ENCODE measurements at regions not wholly inside any gene's neighbourhood (a gene's known extent, or its start where the extent isn't known, plus 50 kb on each side); places are given as distances from the start of the nearest gene placed in this dataset.

GRCh38 chr21:35583566-35584216 is 476.6 kb downstream of the SETD4 start:
- TF ChIP-seq CTCF (conservative IDR thresholded peaks at IDR 0.05): no peak
- Mint-ChIP-seq H3K9me3 (no peaks in the 10 kb centered on the region), H3K27me3 (ENCODE audit: low read depth) (no peaks in the 10 kb centered on the region), H3K36me3 (ENCODE audit: low read depth) (no peaks in the 10 kb centered on the region), H3K4me3 (no peak overlapping the region), H3K27ac (ENCODE audit: unreplicated experiment) (no peak overlapping the region), H3K4me1 (peaks cover 46% of the 10 kb centered on the region)
- no peak for DNase-seq (ENCODE audit: low read depth, low spot score)

GRCh38 chr21:35582731-35583130 is 477.6 kb downstream of the SETD4 start:
- no peak for TF ChIP-seq CTCF (conservative IDR thresholded peaks at IDR 0.05)
- Mint-ChIP-seq H3K4me1 (peaks cover 51% of the 10 kb centered on the region), H3K9me3 (no peaks in the 10 kb centered on the region), H3K27ac (ENCODE audit: unreplicated experiment) (no peak overlapping the region), H3K36me3 (ENCODE audit: low read depth) (no peaks in the 10 kb centered on the region), H3K27me3 (ENCODE audit: low read depth) (no peaks in the 10 kb centered on the region), H3K4me3 (no peak overlapping the region)
- no peak for DNase-seq (ENCODE audit: low read depth, low spot score)

- Mint-ChIP-seq H3K4me1 (peaks cover 55% of the 10 kb centered on the region), H3K27me3 (ENCODE audit: low read depth) (no peaks in the 10 kb centered on the region), H3K9me3 (no peaks in the 10 kb centered on the region), H3K27ac (ENCODE audit: unreplicated experiment) (peak overlapping the region; percentile 69), H3K4me3 (no peak overlapping the region), H3K36me3 (ENCODE audit: low read depth) (no peaks in the 10 kb centered on the region)
- TF ChIP-seq CTCF (conservative IDR thresholded peaks at IDR 0.05): no peak
- DNase-seq (ENCODE audit: low read depth, low spot score): no peak
These were observed 478.7 kb downstream of the SETD4 start for GRCh38 chr21:35581640-35582039.

- no peaks in the 10 kb centered on the region for H3K27me3 Mint-ChIP-seq (ENCODE audit: low read depth)
- DNase-seq (ENCODE audit: low read depth, low spot score): no peak
- H3K27ac Mint-ChIP-seq (ENCODE audit: unreplicated experiment): no peak overlapping the region
- peaks cover 51% of the 10 kb centered on the region for H3K4me1 Mint-ChIP-seq
- TF ChIP-seq CTCF (conservative IDR thresholded peaks at IDR 0.05): no peak
- no peaks in the 10 kb centered on the region for H3K9me3 Mint-ChIP-seq
- H3K4me3 Mint-ChIP-seq: peak overlapping the region; percentile 38
- H3K36me3 Mint-ChIP-seq (ENCODE audit: low read depth): no peaks in the 10 kb centered on the region
These were observed 480.6 kb downstream of the SETD4 start for GRCh38 chr21:35579520-35580293.

- H3K4me1 Mint-ChIP-seq: peaks cover 51% of the 10 kb centered on the region
- no peaks in the 10 kb centered on the region for H3K36me3 Mint-ChIP-seq (ENCODE audit: low read depth)
- peak; percentile 29 for DNase-seq (ENCODE audit: low read depth, low spot score)
- no peak for TF ChIP-seq CTCF (conservative IDR thresholded peaks at IDR 0.05)
- no peaks in the 10 kb centered on the region for H3K27me3 Mint-ChIP-seq (ENCODE audit: low read depth)
- H3K27ac Mint-ChIP-seq (ENCODE audit: unreplicated experiment): peak overlapping the region; percentile 74
- H3K4me3 Mint-ChIP-seq: peak overlapping the region; percentile 38
- no peaks in the 10 kb centered on the region for H3K9me3 Mint-ChIP-seq
These were observed 481.4 kb downstream of the SETD4 start for GRCh38 chr21:35578831-35579471.
